ENCODE measurements at regions not wholly inside any gene's neighbourhood (a gene's known extent, or its start where the extent isn't known, plus 50 kb on each side); places are given as distances from the start of the nearest gene placed in this dataset.
"Not testable (repeated sequence)": the region's sequence is repeated elsewhere in the genome, so short reads cannot be mapped to it uniquely, and the experiment has no call there.

- peaks cover 2% of the 10 kb centered on the region for H3K9me3 ChIP-seq (ENCODE audit: control insufficient read depth, low read length)
- ATAC-seq (ENCODE audit: low FRiP score) (no peak), DNase-seq (no peak)
- H3K4me3 ChIP-seq (ENCODE audit: low read length in 2 of 2): no peak overlapping the region
- no peaks in the 10 kb centered on the region for H3K27me3 ChIP-seq (ENCODE audit: control insufficient read depth in 1 of 2, insufficient read depth in 2 of 2, low read length in 1 of 2)
- no peaks in the 10 kb centered on the region for H3K4me1 ChIP-seq (ENCODE audit: control insufficient read depth in 1 of 2, insufficient read depth in 2 of 2, low read length in 2 of 2)
- intact Hi-C loops (cut with DNase I): loop anchor here in 1 of 2 donors (10.0 kb wide), 1 partner anchor 972 kb away; no protein-coding TSS in a partner anchor
- H3K27ac ChIP-seq (ENCODE audit: low read depth in 1 of 2, low read length in 2 of 2): no peak overlapping the region
- 67 to 78% methylated on average over 4 of the region's 4 CpGs for WGBS, 2 donors
- no peaks in the 10 kb centered on the region for H3K36me3 ChIP-seq (ENCODE audit: control insufficient read depth in 1 of 2, insufficient read depth in 2 of 2, low read length in 1 of 2)
Measured at GRCh38 chr18:49722477-49722876, 90.9 kb downstream of the ACAA2 start.

GRCh38 chr18:49721981-49722380 is 91.4 kb downstream of the ACAA2 start:
- intact Hi-C loops (cut with DNase I): loop anchor here in 1 of 2 donors (10.0 kb wide), 1 partner anchor 973 kb away; no protein-coding TSS in a partner anchor
- Histone ChIP-seq H3K27me3 (ENCODE audit: control insufficient read depth in 1 of 2, insufficient read depth in 2 of 2, low read length in 1 of 2) (no peaks in the 10 kb centered on the region), H3K4me3 (ENCODE audit: low read length in 2 of 2) (no peak overlapping the region), H3K9me3 (ENCODE audit: control insufficient read depth, low read length) (peaks cover 2% of the 10 kb centered on the region), H3K36me3 (ENCODE audit: control insufficient read depth in 1 of 2, insufficient read depth in 2 of 2, low read length in 1 of 2) (no peaks in the 10 kb centered on the region), H3K4me1 (ENCODE audit: control insufficient read depth in 1 of 2, insufficient read depth in 2 of 2, low read length in 2 of 2) (no peaks in the 10 kb centered on the region), H3K27ac (ENCODE audit: low read depth in 1 of 2, low read length in 2 of 2) (no peak overlapping the region)
- no peak for DNase-seq
- ATAC-seq (ENCODE audit: low FRiP score): no peak
- WGBS, 2 donors: 84 to 85% methylated on average over 3 of the region's 3 CpGs

- WGBS, 2 donors: 89 to 96% methylated on average over 3 of the region's 3 CpGs
- not testable (repeated sequence) for ATAC-seq (ENCODE audit: low FRiP score)
- intact Hi-C loops (cut with DNase I): loop anchor here in 1 of 2 donors (10.0 kb wide), 1 partner anchor 974 kb away; no protein-coding TSS in a partner anchor
Measured at GRCh38 chr18:49720944-49721343, 92.4 kb downstream of the ACAA2 start.

GRCh38 chr18:49717617-49718016 is 95.7 kb downstream of the ACAA2 start:
- 63 to 65% methylated on average over 3 of the region's 3 CpGs for WGBS, 2 donors
- no peak for ATAC-seq (ENCODE audit: low FRiP score)

More at GRCh38 chr18:49720944-49721343, 92.4 kb downstream of the ACAA2 start:
- not testable (repeated sequence) for H3K4me3 ChIP-seq (ENCODE audit: low read length in 2 of 2); H3K9me3 ChIP-seq (ENCODE audit: control insufficient read depth, low read length); H3K4me1 ChIP-seq (ENCODE audit: control insufficient read depth in 1 of 2, insufficient read depth in 2 of 2, low read length in 2 of 2); H3K36me3 ChIP-seq (ENCODE audit: control insufficient read depth in 1 of 2, insufficient read depth in 2 of 2, low read length in 1 of 2); H3K27ac ChIP-seq (ENCODE audit: low read depth in 1 of 2, low read length in 2 of 2); H3K27me3 ChIP-seq (ENCODE audit: control insufficient read depth in 1 of 2, insufficient read depth in 2 of 2, low read length in 1 of 2); DNase-seq

GRCh38 chr18:49716035-49716434 is 97.3 kb downstream of the ACAA2 start:
- intact Hi-C loops (cut with DNase I): no loop called here
- no peaks in the 10 kb centered on the region for H3K36me3 ChIP-seq (ENCODE audit: control insufficient read depth in 1 of 2, insufficient read depth in 2 of 2, low read length in 1 of 2)
- no peak for ATAC-seq (ENCODE audit: low FRiP score)
- no peak overlapping the region for H3K4me3 ChIP-seq (ENCODE audit: low read length in 2 of 2)
- no peak overlapping the region for H3K27ac ChIP-seq (ENCODE audit: low read depth in 1 of 2, low read length in 2 of 2)
- H3K27me3 ChIP-seq (ENCODE audit: control insufficient read depth in 1 of 2, insufficient read depth in 2 of 2, low read length in 1 of 2): no peaks in the 10 kb centered on the region
- 69% methylated on average over 6 of the region's 6 CpGs for WGBS, 2 donors
- peaks cover 2% of the 10 kb centered on the region for H3K9me3 ChIP-seq (ENCODE audit: control insufficient read depth, low read length)
- no peaks in the 10 kb centered on the region for H3K4me1 ChIP-seq (ENCODE audit: control insufficient read depth in 1 of 2, insufficient read depth in 2 of 2, low read length in 2 of 2)
- DNase-seq: no peak

More at GRCh38 chr18:49717617-49718016, 95.7 kb downstream of the ACAA2 start:
- no peaks in the 10 kb centered on the region for H3K36me3 ChIP-seq (ENCODE audit: control insufficient read depth in 1 of 2, insufficient read depth in 2 of 2, low read length in 1 of 2)
- H3K4me1 ChIP-seq (ENCODE audit: control insufficient read depth in 1 of 2, insufficient read depth in 2 of 2, low read length in 2 of 2): no peaks in the 10 kb centered on the region
- H3K27ac ChIP-seq (ENCODE audit: low read depth in 1 of 2, low read length in 2 of 2): no peak overlapping the region
- H3K4me3 ChIP-seq (ENCODE audit: low read length in 2 of 2): no peak overlapping the region
- H3K9me3 ChIP-seq (ENCODE audit: control insufficient read depth, low read length): peaks cover 2% of the 10 kb centered on the region
- DNase-seq: no peak
- intact Hi-C loops (cut with DNase I): no loop called here
- H3K27me3 ChIP-seq (ENCODE audit: control insufficient read depth in 1 of 2, insufficient read depth in 2 of 2, low read length in 1 of 2): no peaks in the 10 kb centered on the region

GRCh38 chr18:49709347-49709690 is 104.0 kb downstream of the ACAA2 start:
- no peak overlapping the region for H3K27ac ChIP-seq (ENCODE audit: low read depth in 1 of 2, low read length in 2 of 2)
- H3K4me3 ChIP-seq (ENCODE audit: low read length in 2 of 2): no peak overlapping the region
- 65 to 68% methylated on average over 2 of the region's 2 CpGs for WGBS, 2 donors
- no peak for ATAC-seq (ENCODE audit: low FRiP score)
- no peaks in the 10 kb centered on the region for H3K4me1 ChIP-seq (ENCODE audit: control insufficient read depth in 1 of 2, insufficient read depth in 2 of 2, low read length in 2 of 2)
- H3K9me3 ChIP-seq (ENCODE audit: control insufficient read depth, low read length): no peaks in the 10 kb centered on the region
- intact Hi-C loops (cut with DNase I): no loop called here
- no peaks in the 10 kb centered on the region for H3K27me3 ChIP-seq (ENCODE audit: control insufficient read depth in 1 of 2, insufficient read depth in 2 of 2, low read length in 1 of 2)
- H3K36me3 ChIP-seq (ENCODE audit: control insufficient read depth in 1 of 2, insufficient read depth in 2 of 2, low read length in 1 of 2): no peaks in the 10 kb centered on the region
- DNase-seq: no peak

GRCh38 chr18:49708662-49709346 is 104.5 kb downstream of the ACAA2 start:
- Histone ChIP-seq H3K27ac (ENCODE audit: low read depth in 1 of 2, low read length in 2 of 2) (no peak overlapping the region), H3K4me3 (ENCODE audit: low read length in 2 of 2) (no peak overlapping the region), H3K27me3 (ENCODE audit: control insufficient read depth in 1 of 2, insufficient read depth in 2 of 2, low read length in 1 of 2) (no peaks in the 10 kb centered on the region), H3K36me3 (ENCODE audit: control insufficient read depth in 1 of 2, insufficient read depth in 2 of 2, low read length in 1 of 2) (no peaks in the 10 kb centered on the region), H3K4me1 (ENCODE audit: control insufficient read depth in 1 of 2, insufficient read depth in 2 of 2, low read length in 2 of 2) (no peaks in the 10 kb centered on the region), H3K9me3 (ENCODE audit: control insufficient read depth, low read length) (no peaks in the 10 kb centered on the region)
- DNase-seq: no peak
- no peak for ATAC-seq (ENCODE audit: low FRiP score)
- WGBS, 2 donors: 93 to 98% methylated on average over 6 of the region's 6 CpGs
- intact Hi-C loops (cut with DNase I): no loop called here

DNA sequence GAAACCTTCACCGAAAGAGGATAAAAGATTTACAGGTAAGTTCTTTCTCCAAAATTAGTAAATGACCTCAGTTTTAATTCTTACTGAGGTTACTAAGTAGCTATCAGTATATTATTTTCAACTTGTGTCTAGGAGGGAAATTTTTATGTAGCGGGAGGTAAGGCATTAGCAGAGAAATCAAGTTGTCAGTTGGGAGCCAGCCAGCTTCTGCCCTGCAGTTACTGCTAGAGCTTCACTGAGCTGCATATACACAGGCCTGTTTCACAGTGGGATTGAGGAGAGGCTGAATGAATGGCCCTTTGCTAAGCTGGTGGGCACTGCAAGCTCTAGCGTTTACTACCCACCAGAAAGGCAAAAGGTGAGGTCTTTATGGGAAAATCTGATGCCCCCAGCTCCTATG is 105.7 kb downstream of the ACAA2 start:
- Histone ChIP-seq H3K4me3 (ENCODE audit: low read length in 2 of 2) (no peak overlapping the region), H3K4me1 (ENCODE audit: control insufficient read depth in 1 of 2, insufficient read depth in 2 of 2, low read length in 2 of 2) (no peaks in the 10 kb centered on the region), H3K36me3 (ENCODE audit: control insufficient read depth in 1 of 2, insufficient read depth in 2 of 2, low read length in 1 of 2) (no peaks in the 10 kb centered on the region), H3K27ac (ENCODE audit: low read depth in 1 of 2, low read length in 2 of 2) (no peak overlapping the region), H3K27me3 (ENCODE audit: control insufficient read depth in 1 of 2, insufficient read depth in 2 of 2, low read length in 1 of 2) (no peaks in the 10 kb centered on the region), H3K9me3 (ENCODE audit: control insufficient read depth, low read length) (no peaks in the 10 kb centered on the region)
- ATAC-seq (ENCODE audit: low FRiP score) (no peak), DNase-seq (no peak)
- intact Hi-C loops (cut with DNase I): no loop called here
- 91 to 92% methylated on average over 3 of the region's 3 CpGs for WGBS, 2 donors

DNA sequence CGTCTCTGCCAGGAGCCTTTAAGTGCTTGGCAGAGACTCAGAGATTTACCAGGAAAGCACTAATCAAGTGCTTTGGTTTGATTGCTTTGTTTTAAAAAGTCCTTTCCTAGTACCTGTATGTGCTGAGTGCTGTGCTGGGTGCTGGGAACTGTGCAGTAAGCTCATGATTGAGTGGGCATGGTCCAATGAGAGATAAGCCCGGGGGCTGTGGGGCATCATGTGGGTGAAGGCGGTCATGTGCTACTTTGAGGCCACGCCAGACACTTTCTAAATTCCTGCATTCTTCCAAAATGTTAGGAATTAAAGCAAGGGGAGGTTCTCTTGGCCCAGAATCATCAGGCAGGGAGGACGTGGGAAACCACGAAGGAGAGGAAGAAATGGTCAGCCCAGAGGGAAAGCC is 109.0 kb downstream of the ACAA2 start:
- WGBS, 2 donors: 5 to 10% methylated on average over 6 of the region's 6 CpGs

More for the DNA sequence above, 109.0 kb downstream of the ACAA2 start:
- ATAC-seq (ENCODE audit: low FRiP score): no peak
- H3K36me3 ChIP-seq (ENCODE audit: control insufficient read depth in 1 of 2, insufficient read depth in 2 of 2, low read length in 1 of 2): no peaks in the 10 kb centered on the region
- intact Hi-C loops (cut with DNase I): no loop called here
- no peak overlapping the region for H3K27ac ChIP-seq (ENCODE audit: low read depth in 1 of 2, low read length in 2 of 2)
- no peaks in the 10 kb centered on the region for H3K4me1 ChIP-seq (ENCODE audit: control insufficient read depth in 1 of 2, insufficient read depth in 2 of 2, low read length in 2 of 2)
- no peak for DNase-seq
- no peaks in the 10 kb centered on the region for H3K27me3 ChIP-seq (ENCODE audit: control insufficient read depth in 1 of 2, insufficient read depth in 2 of 2, low read length in 1 of 2)
- no peaks in the 10 kb centered on the region for H3K9me3 ChIP-seq (ENCODE audit: control insufficient read depth, low read length)
- no peak overlapping the region for H3K4me3 ChIP-seq (ENCODE audit: low read length in 2 of 2)

Data from aorta (tissue), 5 donors.